WTC11 (cell line): ENCODE measurements at regions not wholly inside any gene's neighbourhood (a gene's known extent, or its start where the extent isn't known, plus 50 kb on each side); places are given as distances from the start of the nearest gene placed in this dataset.
A peak's percentile ranks its signal among the peaks of the same experiment; 100 is the strongest.
"Not testable (repeated sequence)": the region's sequence is repeated elsewhere in the genome, so short reads cannot be mapped to it uniquely, and the experiment has no call there.

Source experiments
- ATAC-seq: fragments of 200-7000 bp; cut with Tn5 transposase; 2 replicates; pipeline ENCODE4 v1.10.0; 2021; ENCODE audit warnings: mild to moderate bottlenecking, moderate library complexity
- CTCF ChIA-PET: fragments of 300-600 bp; sonication (Branson Sonifier 250); formaldehyde crosslinking; loops from one replicate; lab custom pipeline; 2021; ENCODE audit warnings: antibody characterized with exemption; lab: Charles Lee
- POLR2A ChIA-PET: fragments of 350-600 bp; sonication (Branson Sonifier 250); formaldehyde crosslinking; loops from one replicate; lab custom pipeline; 2021; ENCODE audit warnings: antibody characterized with exemption; lab: Charles Lee
- DNase-seq: peaks from one replicate; pipeline ENCODE4 v3.0.0; 2021; ENCODE audit warnings: low spot score
- H3K27ac Mint-ChIP-seq: 2 replicates; pipeline ENCODE4 v1.8.0; 2021; ENCODE audit warnings: mixed read lengths
- H3K27me3 Mint-ChIP-seq: 2 replicates; pipeline ENCODE4 v1.8.0; 2021; ENCODE audit warnings: low read depth, mild to moderate bottlenecking, moderate library complexity, mixed read lengths
- H3K36me3 Mint-ChIP-seq: 2 replicates; pipeline ENCODE4 v1.8.0; 2021; ENCODE audit warnings: mixed read lengths
- H3K4me1 Mint-ChIP-seq: 2 replicates; pipeline ENCODE4 v1.8.0; 2022; ENCODE audit warnings: mixed read lengths
- H3K4me3 Mint-ChIP-seq: 2 replicates; pipeline ENCODE4 v1.8.0; 2021; ENCODE audit warnings: mild to moderate bottlenecking, moderate library complexity, mixed read lengths
- H3K9me3 Mint-ChIP-seq: 2 replicates; pipeline ENCODE4 v1.8.0; 2021; ENCODE audit warnings: mixed read lengths
- CREM ChIP-seq: sonication (generic); formaldehyde crosslinking; IDR thresholded peaks from 2 replicates; pipeline ENCODE4 v1.8.1; 2022; ENCODE audit warnings: mild to moderate bottlenecking, missing genetic modification reagents, moderate library complexity
- ESRRA ChIP-seq: sonication (generic); formaldehyde crosslinking; IDR thresholded peaks from 2 replicates; pipeline ENCODE4 v1.8.1; 2022; ENCODE audit warnings: mild to moderate bottlenecking, missing genetic modification reagents, borderline replicate concordance
- ETV6 ChIP-seq: sonication (generic); formaldehyde crosslinking; IDR thresholded peaks from 2 replicates; pipeline ENCODE4 v1.8.1; 2022; ENCODE audit warnings: mild to moderate bottlenecking, missing genetic modification reagents
- FOXP1 ChIP-seq: sonication (generic); formaldehyde crosslinking; IDR thresholded peaks from 2 replicates; pipeline ENCODE4 v1.8.0; 2022; ENCODE audit warnings: missing genetic modification reagents, mild to moderate bottlenecking, moderate library complexity, borderline replicate concordance
- SMAD3 ChIP-seq: sonication (generic); formaldehyde crosslinking; IDR thresholded peaks from 2 replicates; pipeline ENCODE4 v1.8.0; 2022; ENCODE audit warnings: missing genetic modification reagents, mild to moderate bottlenecking, borderline replicate concordance
- SP1 ChIP-seq: sonication (generic); formaldehyde crosslinking; conservative IDR thresholded peaks from 2 replicates; pipeline ENCODE4 v1.8.1; 2022; ENCODE audit warnings: missing genetic modification reagents
- ZNF263 ChIP-seq: sonication (generic); formaldehyde crosslinking; IDR thresholded peaks from 2 replicates; pipeline ENCODE4 v1.8.1; 2022; ENCODE audit warnings: low read depth, mild to moderate bottlenecking, moderate library complexity, missing genetic modification reagents
- ZNF416 ChIP-seq: fragments of 250-450 bp; sonication (Bioruptor Pico); IDR thresholded peaks from 2 replicates; pipeline ENCODE4 v1.9.0; 2021; ENCODE audit warnings: mild to moderate bottlenecking, inconsistent platforms
- TF ChIP-seq, protein P1 (sequence below): sonication (generic); formaldehyde crosslinking; IDR thresholded peaks from 2 replicates; pipeline ENCODE4 v1.8.1; 2022; ENCODE audit warnings: low read depth, mild to moderate bottlenecking, moderate library complexity, missing genetic modification reagents, borderline replicate concordance
- TF ChIP-seq, protein P2 (sequence below): sonication (generic); formaldehyde crosslinking; IDR thresholded peaks from 2 replicates; pipeline ENCODE4 v1.8.1; 2022; ENCODE audit warnings: low read depth, missing genetic modification reagents, borderline replicate concordance
- TF ChIP-seq, protein P3 (sequence below): sonication (generic); formaldehyde crosslinking; IDR thresholded peaks from 2 replicates; pipeline ENCODE4 v1.8.0; 2023; ENCODE audit warnings: missing genetic modification reagents, mild to moderate bottlenecking, borderline replicate concordance
- TF ChIP-seq, protein P4 (sequence below): sonication (generic); formaldehyde crosslinking; IDR thresholded peaks from 2 replicates; pipeline ENCODE4 v1.8.1; 2023; ENCODE audit warnings: mild to moderate bottlenecking, missing genetic modification reagents, moderate library complexity

DNA sequence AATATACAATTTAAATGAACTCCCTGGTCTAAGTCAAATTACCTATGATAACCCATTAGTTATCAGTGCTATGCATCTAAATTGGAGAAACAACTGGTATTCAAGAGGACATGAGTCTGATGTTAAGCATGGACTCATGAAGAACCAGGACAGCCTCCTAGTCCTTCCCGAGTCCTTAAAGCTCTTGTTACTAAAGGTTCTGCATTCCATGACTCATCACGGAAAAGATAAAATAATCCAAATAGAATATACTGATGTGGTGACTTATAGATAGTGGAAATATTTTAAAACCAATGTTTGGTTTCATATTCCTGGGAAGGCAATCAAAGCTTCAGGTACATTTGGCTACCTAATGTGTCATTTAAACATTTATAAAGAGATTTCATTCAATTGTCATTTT lies 117.2 kb upstream of the PMCH start:
- peaks cover 11% of the 10 kb centered on the region for H3K9me3 Mint-ChIP-seq
- ChIA-PET CTCF (no interaction called here), POLR2A (no interaction called here)
- H3K36me3 Mint-ChIP-seq = 0 out of 2 replicates have a peak, but pooled peaks cover 3% of the 10 kb centered on the region
- H3K27me3 Mint-ChIP-seq = no peaks in the 10 kb centered on the region
- no peak overlapping the region for H3K27ac Mint-ChIP-seq
- no peak overlapping the region for H3K4me3 Mint-ChIP-seq
- TF ChIP-seq ESRRA (no peak), ETV6 (no peak), ZNF263 (no peak)
- TF ChIP-seq, protein P1, sequence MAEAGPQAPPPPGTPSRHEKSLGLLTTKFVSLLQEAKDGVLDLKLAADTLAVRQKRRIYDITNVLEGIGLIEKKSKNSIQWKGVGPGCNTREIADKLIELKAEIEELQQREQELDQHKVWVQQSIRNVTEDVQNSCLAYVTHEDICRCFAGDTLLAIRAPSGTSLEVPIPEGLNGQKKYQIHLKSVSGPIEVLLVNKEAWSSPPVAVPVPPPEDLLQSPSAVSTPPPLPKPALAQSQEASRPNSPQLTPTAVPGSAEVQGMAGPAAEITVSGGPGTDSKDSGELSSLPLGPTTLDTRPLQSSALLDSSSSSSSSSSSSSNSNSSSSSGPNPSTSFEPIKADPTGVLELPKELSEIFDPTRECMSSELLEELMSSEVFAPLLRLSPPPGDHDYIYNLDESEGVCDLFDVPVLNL (CRISPR knock-in tag) = no peak
- TF ChIP-seq, protein P2, sequence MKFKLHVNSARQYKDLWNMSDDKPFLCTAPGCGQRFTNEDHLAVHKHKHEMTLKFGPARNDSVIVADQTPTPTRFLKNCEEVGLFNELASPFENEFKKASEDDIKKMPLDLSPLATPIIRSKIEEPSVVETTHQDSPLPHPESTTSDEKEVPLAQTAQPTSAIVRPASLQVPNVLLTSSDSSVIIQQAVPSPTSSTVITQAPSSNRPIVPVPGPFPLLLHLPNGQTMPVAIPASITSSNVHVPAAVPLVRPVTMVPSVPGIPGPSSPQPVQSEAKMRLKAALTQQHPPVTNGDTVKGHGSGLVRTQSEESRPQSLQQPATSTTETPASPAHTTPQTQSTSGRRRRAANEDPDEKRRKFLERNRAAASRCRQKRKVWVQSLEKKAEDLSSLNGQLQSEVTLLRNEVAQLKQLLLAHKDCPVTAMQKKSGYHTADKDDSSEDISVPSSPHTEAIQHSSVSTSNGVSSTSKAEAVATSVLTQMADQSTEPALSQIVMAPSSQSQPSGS (CRISPR knock-in tag) = no peak
- TF ChIP-seq, protein P3, sequence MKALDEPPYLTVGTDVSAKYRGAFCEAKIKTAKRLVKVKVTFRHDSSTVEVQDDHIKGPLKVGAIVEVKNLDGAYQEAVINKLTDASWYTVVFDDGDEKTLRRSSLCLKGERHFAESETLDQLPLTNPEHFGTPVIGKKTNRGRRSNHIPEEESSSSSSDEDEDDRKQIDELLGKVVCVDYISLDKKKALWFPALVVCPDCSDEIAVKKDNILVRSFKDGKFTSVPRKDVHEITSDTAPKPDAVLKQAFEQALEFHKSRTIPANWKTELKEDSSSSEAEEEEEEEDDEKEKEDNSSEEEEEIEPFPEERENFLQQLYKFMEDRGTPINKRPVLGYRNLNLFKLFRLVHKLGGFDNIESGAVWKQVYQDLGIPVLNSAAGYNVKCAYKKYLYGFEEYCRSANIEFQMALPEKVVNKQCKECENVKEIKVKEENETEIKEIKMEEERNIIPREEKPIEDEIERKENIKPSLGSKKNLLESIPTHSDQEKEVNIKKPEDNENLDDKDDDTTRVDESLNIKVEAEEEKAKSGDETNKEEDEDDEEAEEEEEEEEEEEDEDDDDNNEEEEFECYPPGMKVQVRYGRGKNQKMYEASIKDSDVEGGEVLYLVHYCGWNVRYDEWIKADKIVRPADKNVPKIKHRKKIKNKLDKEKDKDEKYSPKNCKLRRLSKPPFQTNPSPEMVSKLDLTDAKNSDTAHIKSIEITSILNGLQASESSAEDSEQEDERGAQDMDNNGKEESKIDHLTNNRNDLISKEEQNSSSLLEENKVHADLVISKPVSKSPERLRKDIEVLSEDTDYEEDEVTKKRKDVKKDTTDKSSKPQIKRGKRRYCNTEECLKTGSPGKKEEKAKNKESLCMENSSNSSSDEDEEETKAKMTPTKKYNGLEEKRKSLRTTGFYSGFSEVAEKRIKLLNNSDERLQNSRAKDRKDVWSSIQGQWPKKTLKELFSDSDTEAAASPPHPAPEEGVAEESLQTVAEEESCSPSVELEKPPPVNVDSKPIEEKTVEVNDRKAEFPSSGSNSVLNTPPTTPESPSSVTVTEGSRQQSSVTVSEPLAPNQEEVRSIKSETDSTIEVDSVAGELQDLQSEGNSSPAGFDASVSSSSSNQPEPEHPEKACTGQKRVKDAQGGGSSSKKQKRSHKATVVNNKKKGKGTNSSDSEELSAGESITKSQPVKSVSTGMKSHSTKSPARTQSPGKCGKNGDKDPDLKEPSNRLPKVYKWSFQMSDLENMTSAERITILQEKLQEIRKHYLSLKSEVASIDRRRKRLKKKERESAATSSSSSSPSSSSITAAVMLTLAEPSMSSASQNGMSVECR = no peak
- DNase-seq (no peak), ATAC-seq (no peak)
- peaks cover 5% of the 10 kb centered on the region for H3K4me1 Mint-ChIP-seq

DNA sequence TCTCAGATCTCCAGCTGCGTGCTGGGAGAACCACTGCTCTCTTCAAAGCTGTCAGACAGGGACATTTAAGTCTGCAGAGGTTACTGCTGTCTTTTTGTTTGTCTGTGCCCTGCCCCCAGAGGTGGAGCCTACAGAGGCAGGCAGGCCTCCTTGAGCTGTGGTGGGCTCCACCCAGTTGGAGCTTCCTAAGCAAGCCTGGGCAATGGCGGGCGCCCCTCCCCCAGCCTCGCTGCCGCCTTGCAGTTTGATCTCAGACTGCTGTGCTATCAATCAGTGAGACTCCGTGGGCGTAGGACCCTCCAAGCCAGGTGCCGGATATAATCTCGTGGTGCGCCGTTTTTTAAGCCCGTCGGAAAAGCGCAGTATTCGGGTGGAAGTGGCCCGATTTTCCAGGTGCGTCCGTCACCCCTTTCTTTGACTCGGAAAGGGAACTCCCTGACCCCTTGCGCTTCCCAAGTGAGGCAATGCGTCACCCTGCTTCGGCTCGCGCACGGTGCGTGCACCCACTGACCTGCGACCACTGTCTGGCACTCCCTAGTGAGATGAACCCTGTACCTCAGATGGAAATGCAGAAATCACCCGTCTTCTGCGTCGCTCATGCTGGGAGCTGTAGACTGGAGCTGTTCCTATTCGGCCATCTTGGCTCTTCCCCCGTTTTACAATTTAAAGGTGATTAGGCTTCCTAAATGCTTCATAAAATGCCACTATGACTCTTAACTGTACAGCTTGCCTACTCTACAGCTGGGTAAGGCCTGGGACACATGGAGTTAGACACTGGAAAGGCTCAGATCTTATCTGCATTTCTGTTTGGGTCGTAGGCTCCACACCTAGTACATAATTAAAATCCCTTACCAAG lies 115.7 kb upstream of the PMCH start:
- H3K27me3 Mint-ChIP-seq, H3K27ac Mint-ChIP-seq, CTCF ChIA-PET, H3K4me3 Mint-ChIP-seq, H3K36me3 Mint-ChIP-seq, H3K4me1 Mint-ChIP-seq, POLR2A ChIA-PET: not testable (repeated sequence)
- TF ChIP-seq FOXP1 (CRISPR knock-in tag) = 0 out of 2 replicates have a peak, but pooled peaks have one; percentile 21
- ATAC-seq = peak; percentile 51
- H3K9me3 Mint-ChIP-seq = peaks cover 11% of the 10 kb centered on the region
- peak; percentile 12 for DNase-seq

DNA sequence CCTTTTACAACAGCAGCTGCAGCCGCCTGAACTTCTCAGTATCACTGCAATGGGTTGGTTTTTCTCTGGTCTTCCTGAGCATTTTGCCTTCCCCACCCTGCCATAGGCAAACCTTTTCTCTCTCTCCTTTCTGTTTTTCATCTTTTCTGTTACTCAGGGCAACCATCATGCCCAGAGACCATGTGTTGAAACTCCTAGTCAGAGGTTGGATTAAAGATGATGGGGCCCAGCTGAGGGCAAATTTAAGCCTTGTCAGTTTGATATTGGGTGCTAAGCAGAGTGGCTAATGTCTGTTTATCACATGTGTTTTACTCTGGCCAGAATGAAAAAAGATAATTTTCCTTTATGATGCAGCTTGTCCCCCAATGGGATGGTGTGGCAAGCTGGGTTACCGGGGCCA lies 107.9 kb upstream of the PMCH start:
- H3K27ac Mint-ChIP-seq = no peak overlapping the region
- H3K27me3 Mint-ChIP-seq = no peaks in the 10 kb centered on the region
- POLR2A ChIA-PET = no interaction called here
- TF ChIP-seq, protein P1 (CRISPR knock-in tag) = no peak
- TF ChIP-seq ZNF416 = no peak
- TF ChIP-seq CREM (CRISPR knock-in tag) = no peak
- TF ChIP-seq, protein P4, sequence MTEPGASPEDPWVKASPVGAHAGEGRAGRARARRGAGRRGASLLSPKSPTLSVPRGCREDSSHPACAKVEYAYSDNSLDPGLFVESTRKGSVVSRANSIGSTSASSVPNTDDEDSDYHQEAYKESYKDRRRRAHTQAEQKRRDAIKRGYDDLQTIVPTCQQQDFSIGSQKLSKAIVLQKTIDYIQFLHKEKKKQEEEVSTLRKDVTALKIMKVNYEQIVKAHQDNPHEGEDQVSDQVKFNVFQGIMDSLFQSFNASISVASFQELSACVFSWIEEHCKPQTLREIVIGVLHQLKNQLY (CRISPR knock-in tag) = no peak
- no peak for TF ChIP-seq SMAD3
- no peak for TF ChIP-seq SP1 (CRISPR knock-in tag)
- H3K4me3 Mint-ChIP-seq = no peak overlapping the region
- peaks cover 23% of the 10 kb centered on the region for H3K9me3 Mint-ChIP-seq
- CTCF ChIA-PET = no interaction called here
- DNase-seq (no peak), ATAC-seq (no peak)
- H3K4me1 Mint-ChIP-seq = no peaks in the 10 kb centered on the region
- peaks cover 12% of the 10 kb centered on the region for H3K36me3 Mint-ChIP-seq

DNA sequence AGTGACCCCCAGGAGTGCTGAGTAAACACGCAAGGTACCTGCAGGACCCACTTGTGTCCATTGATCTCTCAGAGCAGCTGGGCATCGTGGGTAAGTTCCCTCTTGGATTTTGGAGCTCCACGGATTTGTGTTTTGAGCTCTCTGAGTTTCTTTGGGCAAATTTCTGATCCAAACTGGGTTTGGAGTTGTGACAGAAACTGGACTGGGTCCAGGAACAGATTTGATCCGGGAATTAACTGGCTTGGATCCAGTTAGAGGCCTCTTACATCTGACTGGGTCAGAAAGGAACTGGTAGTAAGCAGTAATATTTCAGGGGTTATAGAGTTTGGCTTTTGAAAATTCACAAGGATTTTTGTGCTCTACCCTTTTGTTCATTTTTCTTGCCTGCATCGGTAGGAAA lies 107.0 kb upstream of the PMCH start:
- DNase-seq, H3K4me3 Mint-ChIP-seq, ATAC-seq, H3K27ac Mint-ChIP-seq, H3K4me1 Mint-ChIP-seq, CTCF ChIA-PET, POLR2A ChIA-PET, H3K27me3 Mint-ChIP-seq: not testable (repeated sequence)
- H3K9me3 Mint-ChIP-seq = peaks cover 23% of the 10 kb centered on the region
- H3K36me3 Mint-ChIP-seq = peaks cover 12% of the 10 kb centered on the region
